SIG-M5 treated with dmso at 0.1 percent for 504 hours (cell line): ENCODE measurements at regions not wholly inside any gene's neighbourhood (a gene's known extent, or its start where the extent isn't known, plus 50 kb on each side); places are given as distances from the start of the nearest gene placed in this dataset.

Experiments used
- DNase-seq: peaks from one replicate; lab custom pipeline; 2025; ENCODE audit not compliant: unreplicated experiment; lab: John Stamatoyannopoulos, UW

DNA sequence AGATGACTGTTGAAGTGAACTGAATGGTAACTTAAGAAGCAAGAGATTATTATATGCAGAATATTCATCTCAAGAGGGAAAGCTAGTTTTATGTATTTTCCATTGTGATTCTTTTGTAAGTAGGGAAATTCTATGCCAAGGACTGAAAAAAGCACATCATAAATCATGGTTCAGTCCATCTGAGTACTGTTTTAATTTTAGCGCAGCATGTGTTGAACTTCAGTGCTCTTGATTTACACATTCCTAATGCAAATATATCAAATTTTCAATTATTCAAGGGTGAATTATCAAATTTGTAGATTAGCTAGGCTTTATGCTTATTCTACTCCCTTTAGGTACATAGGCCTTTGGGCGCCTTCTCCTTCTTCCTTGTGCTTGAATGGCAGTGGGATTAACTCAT lies 50.3 kb upstream of the TCF12 start:
- no peak for DNase-seq

DNA sequence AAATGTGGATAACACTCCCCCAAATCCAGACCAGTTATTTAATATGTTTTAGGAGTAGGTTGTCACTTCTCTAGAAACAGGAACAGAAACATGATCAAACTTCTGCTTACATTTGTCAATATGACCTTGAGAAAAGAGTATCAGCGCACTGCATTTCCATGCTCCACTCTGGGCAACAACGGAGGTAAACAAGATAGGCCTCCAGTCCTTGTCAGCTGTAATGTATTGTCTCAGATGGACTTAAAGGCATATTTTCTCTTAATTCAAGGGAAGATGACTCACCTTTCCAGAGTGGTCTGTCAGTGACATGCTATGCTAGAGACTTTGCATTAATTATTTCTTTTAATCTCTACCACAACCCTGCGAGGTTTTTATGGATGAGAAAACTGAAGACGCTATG lies 51.6 kb upstream of the TCF12 start:
- peak; percentile 4 for DNase-seq

DNA sequence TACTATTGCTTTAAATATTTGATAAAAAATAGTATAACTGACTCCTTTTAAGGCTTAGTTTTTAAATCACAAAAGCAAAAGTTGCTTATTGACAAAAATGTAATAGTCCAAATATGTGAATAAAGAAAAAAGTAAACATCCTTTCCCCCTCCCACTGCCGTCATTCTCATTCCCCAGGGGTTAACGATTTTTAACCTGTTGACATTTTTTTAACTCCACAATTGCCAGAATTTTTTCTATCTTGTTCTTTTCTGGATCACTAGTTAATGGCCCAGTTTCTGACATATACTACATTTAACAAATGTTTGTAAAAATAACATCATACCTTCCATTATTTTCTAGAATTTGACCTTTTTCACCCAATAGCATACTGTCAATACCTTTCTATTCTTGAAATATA lies 60.6 kb upstream of the TCF12 start:
- no peak for DNase-seq

DNA sequence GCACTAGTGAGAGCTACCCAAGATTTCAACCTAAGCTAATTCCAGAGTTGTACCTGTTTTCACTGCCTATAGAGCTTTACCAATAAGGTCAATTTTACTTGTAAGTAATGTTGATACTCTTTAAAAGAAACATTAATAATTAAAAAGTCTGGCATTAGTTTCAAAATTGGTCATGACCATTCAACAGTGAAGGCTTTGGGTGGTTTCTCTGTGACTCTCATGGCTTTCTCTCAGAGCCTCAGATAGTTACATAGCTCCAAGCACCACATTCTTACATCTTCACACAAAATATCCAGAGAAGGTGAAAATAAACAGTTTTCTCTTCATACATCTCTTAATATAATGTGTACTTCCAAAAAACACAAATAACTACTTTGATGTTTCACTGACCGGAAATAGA lies 61.5 kb upstream of the TCF12 start:
- no peak for DNase-seq

DNA sequence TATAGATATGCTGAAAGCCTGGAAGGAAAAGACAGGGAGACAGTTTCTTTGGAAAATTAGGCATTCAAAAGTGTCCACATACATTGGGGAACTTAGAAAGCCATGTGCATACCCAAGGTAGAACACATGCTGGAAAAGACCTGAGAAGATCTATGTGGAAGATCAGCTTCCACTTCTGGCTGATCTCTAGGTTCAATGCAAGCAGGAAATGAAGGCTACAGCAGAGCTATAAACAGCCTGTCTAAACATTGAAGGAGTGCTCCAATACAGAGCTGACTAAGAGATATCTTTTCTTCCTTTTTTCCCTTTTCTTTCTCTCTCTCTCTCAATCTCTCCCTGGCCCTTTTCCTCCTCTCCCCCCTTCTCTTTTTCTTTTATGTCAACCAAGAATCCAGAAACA lies 73.6 kb upstream of the TCF12 start:
- DNase-seq, result no peak

DNA sequence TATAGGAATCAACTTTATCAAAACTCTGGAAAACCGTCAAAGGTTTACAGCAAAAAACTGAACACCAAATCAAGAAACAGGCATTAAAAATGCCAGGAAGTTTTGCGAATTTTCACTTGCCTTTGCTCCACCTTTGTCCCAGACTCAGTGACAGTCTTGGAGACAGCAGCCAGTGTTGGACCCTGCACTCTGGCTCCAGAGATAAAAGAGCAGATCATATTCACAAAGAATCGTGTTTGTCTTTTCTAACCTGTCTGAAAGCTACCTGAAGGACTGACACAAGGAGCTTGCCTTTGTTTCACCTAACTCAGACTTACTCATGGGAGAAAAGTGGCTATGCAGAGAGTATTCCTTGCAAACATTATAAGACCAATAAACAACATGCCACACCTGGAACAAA lies 74.0 kb upstream of the TCF12 start:
- no peak for DNase-seq

DNA sequence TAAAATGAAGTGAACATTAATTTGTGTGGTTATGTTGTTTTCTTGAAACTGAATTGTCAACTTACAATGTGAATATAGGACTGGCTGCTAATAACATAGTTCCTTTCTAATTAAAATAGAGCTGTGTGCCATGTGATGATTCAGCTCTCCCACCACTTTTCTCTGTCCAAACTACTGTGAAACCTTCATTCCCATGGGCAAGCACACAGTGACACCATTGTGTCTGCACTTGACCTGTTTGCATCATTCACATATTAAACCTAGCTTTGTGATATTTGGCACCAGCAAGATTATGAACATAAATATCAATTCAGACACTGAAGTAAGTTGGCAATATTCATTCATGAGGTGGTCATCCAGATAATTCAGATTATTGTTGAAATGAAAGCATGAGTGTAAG lies 78.8 kb upstream of the TCF12 start:
- DNase-seq, result no peak

DNA sequence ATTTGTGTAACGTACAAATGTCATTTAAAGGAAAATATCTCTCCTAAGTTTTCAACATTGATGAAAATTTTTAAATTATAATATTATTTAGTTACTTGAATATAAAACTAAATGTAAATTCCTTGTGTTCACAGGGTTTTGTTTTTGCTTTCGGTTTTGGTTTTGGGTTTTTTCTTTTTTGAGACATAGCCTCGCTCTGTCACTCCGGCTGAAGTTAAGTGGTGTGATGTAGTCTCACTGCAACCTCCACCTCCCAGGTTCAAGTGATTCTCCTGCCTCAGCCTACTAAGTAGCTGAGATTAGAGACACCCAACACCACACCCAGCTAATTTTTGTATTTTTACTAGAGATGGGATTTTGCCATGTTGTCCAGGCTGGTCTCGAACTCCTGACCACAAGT lies 79.3 kb upstream of the TCF12 start:
- no peak for DNase-seq

DNA sequence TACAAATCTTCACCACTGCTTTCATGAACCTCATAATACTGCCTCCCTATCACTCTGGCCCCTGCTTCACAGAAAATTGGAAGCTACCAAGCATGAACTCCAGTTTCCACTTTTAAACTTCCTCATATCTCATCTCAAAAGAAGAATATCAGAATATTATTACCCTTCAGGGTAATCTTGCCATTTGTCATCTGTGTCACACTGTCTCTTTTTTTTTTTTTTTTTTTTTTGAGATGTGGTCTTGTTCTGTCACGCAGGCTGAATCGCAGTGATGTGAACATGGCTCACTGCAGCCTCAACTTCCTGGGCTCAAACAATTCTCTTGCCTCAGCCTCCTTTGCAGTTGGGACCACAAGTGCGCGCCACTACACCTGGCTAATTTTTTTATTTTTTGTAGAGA lies 80.4 kb upstream of the TCF12 start:
- no peak for DNase-seq

DNA sequence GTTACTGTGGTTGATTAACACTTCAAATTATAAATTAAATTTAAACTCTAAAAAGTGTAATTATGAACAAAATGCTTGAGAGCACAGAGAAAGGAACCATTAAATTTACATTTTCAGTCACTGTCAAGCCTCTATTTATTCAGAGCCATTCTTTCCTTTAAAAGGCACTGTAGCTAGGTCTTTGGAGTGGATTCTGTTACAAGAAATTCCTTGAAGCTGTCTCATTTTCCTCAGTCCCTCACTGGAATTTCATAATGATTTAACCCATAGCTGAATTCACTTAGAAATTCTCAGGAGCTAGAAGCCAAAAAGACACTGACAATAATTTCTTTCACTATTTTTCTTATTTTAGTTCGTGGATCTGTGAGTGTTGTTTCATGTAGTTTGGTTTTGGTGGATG lies 81.2 kb upstream of the TCF12 start:
- DNase-seq, result no peak

DNA sequence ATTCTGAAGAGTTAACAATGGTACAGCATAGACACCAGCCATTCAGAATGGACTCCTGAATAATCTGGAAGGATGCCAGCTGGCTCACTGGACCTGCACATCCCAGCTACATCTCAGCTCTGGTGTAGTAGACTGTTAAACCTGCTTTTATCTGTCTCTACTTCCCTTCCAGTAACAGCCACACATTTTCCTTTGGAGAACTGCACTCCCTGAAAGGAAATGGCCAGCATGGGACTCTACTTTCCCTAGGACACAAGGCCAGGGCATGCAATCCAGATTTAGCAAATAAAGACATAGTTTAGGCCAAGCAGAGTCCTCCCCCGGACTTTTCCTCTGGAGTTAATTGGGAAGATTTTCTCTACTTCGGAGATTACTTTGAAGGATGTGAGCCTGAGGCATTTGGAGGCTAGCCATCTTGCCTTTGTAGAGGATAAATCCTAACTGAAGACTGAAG lies 82.7 kb upstream of the TCF12 start:
- no peak for DNase-seq

DNA sequence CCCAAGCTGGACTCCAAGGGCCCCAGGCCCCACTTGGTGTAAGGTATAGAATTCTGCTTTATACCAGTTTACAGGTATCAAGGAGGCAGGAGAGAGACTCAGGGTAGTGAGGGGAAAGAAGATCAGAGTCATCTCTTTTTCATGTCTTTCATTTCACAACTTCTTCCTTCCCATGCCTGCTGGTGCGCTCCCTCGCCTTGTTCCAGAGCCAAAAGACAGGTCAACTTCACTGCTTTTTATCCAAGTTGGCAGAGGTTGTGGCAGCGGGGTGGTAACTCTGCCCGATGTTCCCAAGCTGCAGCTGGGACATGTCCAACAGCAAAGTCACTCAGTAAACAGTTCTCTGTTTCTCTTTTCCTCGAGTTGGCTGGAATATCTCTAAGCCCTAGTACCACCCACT lies 86.3 kb upstream of the TCF12 start:
- DNase-seq, result no peak

DNA sequence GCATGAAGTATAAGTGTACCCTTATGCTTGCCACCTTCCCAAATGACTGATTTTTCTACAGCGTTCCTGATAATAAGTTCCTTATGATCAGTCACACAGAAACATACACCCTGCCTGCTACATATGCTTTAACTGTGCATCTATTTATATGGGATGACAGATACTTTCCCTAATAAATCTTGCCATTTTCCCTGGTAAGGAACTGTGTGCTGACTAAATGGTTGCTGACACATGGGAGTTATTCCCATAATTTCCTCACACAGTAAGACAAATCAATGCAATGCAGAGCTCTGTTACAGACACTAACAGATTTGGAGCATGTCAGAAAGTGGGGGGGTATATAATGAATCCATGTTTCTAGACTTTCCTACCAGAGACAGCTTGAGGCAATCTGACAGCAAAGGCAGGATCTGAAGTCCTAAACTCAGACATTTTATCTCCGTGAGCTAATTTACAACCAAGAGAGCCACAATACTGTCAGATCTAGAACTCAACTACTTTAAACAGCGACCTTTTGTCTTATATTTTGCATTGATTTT lies 86.9 kb upstream of the TCF12 start:
- no peak for DNase-seq

DNA sequence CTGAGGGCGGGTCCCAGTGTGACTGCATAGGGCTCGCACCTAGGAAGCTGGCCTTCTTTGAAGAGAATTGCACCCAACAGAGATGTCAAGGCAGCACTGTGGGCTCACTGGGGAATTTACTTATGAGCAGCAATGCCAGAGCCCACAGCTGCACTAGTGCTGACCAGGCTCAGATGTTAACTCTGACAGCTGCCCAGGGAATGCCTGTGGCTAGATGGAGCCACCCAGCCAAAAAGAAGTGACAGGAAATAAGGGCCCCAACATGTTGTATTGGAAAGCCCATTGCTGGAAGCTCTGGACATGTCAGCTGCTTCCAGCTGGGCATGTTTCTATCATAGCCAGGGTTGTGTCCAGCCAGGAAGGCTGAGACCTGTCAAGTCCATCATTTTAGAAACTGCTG lies 90.9 kb upstream of the ZNF280D start:
- no peak for DNase-seq

DNA sequence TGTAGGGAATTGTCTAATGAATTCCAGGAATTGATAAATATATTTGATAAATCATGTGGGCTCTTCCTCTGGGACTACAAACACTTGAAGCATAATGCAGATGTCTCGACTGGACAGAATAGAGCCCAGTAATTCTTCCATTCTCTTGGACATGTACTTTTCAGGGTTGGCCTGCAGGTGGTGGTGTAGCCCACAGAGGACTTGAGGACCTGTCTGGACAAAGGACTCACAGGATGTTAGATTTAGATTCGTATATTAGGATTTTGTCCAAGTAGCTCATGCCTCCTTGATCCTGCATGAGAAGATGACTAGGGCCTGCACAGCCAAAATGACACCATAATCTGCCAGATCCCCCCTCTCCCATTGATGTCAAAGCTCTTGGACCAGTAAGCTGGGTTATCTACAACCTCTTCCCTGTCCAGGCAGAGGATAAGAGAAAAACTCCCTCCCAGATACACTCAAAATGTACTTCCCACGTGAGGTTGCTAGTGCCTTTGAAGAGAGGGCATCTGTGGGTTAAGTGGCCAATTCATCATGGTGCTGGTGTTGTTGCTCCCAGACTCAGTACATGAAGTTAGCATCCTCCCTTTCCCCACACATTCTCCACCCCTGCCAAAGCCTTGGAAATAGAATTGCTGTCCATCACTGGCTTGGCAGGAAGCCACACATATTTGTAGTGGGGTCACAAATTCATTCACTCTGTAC lies 88.6 kb upstream of the ZNF280D start:
- peak; percentile 14 for DNase-seq

DNA sequence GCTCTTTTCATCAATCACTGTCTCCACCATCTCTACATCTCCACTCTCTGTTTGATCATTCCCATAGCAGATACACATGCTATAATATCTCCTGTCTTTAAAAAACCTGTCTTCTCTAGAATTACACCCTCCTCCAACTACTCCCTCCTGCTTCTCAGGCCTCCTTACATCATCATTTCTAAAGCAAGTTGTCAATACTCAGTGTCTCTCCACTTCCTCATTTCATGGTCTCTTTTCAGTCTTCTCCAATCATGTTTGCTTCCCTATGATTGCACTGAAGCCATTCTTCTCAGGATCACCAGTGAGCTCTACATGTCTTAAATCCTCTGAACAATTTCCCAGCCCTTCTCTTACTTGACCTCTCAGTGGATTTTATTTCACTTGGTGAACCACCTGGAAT lies 87.0 kb upstream of the ZNF280D start:
- peak; percentile 90 for DNase-seq

DNA sequence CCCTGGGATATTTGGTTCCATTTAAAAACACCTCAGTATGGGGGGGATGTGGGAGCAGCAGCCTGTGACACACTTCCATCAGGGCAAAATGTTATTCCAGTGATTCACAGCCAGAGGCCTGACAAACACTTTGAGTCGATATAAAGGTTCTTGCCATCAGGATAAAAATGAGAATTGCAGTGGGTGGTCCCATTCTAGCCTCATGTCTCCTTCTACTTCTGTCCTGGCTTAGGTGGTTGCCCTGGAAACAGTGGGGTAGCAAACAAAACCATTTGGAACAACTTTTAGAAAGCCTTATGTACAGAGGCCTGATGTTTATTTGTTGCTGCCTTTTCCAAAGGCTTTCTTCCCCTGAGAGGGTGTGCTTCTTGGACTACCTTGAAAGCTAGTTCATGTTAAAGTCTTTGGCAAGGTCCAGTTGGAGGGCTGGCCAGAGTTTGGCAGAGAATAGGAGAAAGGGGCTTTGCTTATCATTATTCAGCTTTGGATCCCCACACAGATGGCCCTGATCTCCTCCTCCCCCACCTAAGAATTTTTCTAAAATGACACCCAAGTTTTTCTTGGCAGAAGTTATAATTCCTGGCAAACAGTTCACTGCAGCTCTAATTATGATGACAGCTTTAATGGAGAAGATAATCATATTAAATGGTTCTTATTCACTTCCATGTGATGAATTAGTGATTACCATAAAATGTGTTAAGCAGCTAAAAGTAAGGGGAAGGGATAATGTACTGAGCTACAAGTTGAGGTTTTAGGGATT lies 84.2 kb upstream of the ZNF280D start:
- DNase-seq, result no peak

DNA sequence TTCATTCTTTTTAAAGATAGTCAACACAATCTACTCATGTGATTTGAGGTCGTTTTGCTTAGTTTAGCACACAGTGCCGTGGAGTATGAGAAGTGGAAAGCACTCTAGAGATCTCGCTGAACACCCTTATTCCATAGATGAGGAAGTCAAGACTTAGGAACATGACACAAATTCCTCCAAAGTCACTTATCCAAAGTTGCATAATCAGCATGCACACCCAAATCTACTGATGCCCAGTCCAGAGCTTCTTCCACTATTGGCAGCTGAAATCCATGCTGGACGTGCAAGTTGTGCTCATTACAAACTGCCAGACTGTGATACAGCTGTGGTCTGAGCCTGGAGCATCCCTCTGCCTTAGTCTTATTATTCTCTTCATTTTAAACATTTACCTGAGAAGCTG lies 83.5 kb upstream of the ZNF280D start:
- DNase-seq, result no peak

DNA sequence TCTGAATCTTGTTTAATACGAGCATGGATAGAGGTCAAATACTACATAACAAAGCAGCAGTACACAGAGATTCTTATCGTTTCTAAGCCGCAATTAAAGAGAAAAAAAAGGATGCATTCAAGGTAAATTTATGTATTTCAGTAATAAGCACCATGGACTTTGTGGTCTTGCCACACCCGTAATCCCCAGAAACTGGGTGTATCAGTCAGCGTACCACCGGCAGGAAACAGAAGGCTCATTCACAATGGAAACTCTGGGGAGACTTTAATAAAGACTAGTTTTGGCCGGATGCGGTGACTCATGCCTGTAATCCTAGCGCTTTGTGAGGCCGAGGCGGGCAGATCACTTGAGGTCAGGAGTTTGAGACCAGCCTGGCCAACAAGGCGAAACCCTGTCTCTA lies 81.9 kb upstream of the ZNF280D start:
- no peak for DNase-seq

DNA sequence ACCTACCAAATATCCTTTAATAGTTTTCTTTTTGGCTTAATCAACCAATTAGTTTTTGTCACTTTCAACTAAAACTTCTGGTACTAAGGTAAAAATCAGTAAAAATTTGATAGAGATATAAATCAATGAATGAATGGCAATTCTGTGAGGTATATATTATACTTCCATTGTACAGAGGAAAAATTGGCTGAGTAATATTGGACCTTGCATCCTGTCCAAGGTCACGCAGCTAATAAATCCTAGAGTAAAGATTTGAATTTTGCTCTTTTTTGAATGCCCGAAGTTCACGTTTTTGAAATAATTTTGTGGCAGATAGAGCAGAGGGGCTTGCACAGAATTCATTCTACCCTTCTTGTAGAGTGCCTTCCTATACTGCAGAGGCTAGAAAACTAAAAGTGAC lies 81.1 kb upstream of the ZNF280D start:
- DNase-seq, result no peak

DNA sequence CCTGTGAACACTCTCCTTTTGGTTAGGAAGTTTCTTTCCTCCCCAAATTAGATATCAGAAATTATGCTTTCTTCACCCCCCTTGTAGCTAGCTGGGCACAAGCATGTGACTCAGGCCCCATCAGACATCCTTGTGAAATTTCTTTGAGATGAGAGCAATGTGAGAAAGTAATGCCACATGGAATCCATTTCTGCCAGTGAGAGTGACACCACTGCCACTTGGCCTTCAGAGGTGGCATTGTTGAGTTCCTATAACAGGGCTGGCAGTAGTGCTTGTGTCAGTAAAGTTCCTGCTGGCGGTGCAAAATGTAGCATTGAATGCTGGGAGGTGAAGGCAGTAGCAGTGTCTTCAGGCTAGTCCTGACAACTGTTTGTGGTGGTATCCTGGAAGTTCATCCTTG lies 80.7 kb upstream of the ZNF280D start:
- DNase-seq, result no peak

DNA sequence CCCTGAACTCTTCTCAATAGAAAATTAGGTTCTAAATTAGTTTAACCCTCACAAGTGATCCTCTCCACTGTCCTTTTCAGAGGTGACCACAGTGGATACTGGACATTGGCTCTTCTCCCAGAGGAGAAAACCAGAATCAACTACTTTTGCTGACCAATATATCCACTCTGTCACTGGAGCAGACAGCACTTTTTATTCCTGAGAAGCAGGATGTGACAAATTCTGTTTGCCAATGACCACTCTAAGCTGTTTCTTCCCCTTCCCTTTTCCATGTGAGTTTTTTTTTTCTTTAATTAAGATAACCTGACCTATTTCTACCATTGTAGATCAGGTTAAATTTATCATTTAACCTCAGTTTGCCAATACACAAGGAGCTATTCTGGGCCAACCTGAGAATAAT lies 79.7 kb upstream of the ZNF280D start:
- no peak for DNase-seq

DNA sequence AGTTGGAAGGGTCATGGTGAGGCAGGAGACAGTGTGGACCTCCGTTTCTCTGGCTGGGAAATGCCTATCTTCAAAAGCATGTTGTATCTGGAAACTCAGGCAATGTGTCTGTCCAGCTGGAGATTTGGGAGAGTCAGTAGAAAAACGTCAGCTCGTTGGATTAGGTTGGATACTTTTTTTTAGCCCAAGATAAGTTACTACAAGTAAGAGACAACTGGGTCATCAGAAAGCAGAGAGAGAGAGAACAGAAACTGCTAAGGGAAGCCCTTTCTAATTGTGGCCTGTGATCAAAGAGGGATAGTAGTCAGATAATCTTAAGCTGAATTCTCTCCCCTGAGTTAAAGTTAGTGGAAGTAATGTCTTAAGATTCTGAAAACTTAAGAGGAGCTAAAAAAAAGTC lies 78.9 kb upstream of the ZNF280D start:
- no peak for DNase-seq
